OCI-LY3 (cell line): ENCODE measurements at regions not wholly inside any gene's neighbourhood (a gene's known extent, or its start where the extent isn't known, plus 50 kb on each side); places are given as distances from the start of the nearest gene placed in this dataset.

Source experiments
- EZH2phosphoT487 ChIP-seq: fragments of 200-600 bp; shearing (Covaris generic); IDR thresholded peaks from 2 replicates; pipeline ENCODE4 v1.6.1; 2018; ENCODE audit warnings: antibody characterized with exemption, mixed run types, low read depth
- TF ChIP-seq, protein P1 (sequence below): fragments of 200-600, 300-600 bp; sonication (generic); IDR thresholded peaks from 2 replicates; pipeline ENCODE4 v1.5.1; 2014; ENCODE audit warnings: antibody characterized with exemption, low read length, low read depth

DNA sequence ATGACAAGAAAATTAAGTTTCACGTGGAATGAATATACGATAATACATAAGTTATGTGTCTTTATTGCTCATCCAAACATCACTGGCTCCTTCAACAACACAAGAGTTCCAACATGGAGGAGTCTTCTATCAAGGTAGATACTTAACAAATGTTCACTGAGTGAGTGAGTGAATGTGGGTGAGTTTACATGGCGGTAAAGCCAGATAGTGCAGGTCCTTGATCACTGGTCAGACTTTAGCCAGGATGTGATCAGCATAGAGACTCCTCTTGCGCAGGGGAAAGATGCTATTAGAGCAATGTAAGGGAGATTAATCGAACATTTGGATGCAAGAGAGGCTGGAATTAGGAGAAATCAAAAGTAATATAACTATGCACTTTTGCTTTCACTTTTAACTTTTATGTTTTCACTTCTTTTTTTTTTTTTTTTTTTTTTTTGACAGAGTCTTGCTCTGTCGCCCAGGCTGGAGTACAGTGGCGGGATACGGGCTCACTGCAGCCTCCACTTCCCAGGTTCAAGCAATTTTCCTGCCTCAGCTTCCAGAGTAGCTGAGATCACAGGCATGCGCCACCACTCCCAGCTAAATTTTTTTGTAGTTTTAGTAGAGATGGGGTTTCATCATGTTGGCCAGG is 249.0 kb upstream of the ID2 start:
- TF ChIP-seq, protein P1, sequence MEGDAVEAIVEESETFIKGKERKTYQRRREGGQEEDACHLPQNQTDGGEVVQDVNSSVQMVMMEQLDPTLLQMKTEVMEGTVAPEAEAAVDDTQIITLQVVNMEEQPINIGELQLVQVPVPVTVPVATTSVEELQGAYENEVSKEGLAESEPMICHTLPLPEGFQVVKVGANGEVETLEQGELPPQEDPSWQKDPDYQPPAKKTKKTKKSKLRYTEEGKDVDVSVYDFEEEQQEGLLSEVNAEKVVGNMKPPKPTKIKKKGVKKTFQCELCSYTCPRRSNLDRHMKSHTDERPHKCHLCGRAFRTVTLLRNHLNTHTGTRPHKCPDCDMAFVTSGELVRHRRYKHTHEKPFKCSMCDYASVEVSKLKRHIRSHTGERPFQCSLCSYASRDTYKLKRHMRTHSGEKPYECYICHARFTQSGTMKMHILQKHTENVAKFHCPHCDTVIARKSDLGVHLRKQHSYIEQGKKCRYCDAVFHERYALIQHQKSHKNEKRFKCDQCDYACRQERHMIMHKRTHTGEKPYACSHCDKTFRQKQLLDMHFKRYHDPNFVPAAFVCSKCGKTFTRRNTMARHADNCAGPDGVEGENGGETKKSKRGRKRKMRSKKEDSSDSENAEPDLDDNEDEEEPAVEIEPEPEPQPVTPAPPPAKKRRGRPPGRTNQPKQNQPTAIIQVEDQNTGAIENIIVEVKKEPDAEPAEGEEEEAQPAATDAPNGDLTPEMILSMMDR, result no peak
- TF ChIP-seq EZH2phosphoT487, result no peak
